ENCODE measurements at regions not wholly inside any gene's neighbourhood (a gene's known extent, or its start where the extent isn't known, plus 50 kb on each side); places are given as distances from the start of the nearest gene placed in this dataset.

- TF ChIP-seq POLR2A (IDR thresholded peaks at IDR 0.05; ENCODE audit: low read length) (no peak), CTCF (IDR thresholded peaks at IDR 0.05) (no peak), TP53 (CRISPR knock-in tag; IDR thresholded peaks at IDR 0.05) (no peak), MAFK (IDR thresholded peaks at IDR 0.05; ENCODE audit: partially characterized antibody) (no peak), EP300 (IDR thresholded peaks at IDR 0.05) (no peak)
- TF ChIP-seq, protein P1, sequence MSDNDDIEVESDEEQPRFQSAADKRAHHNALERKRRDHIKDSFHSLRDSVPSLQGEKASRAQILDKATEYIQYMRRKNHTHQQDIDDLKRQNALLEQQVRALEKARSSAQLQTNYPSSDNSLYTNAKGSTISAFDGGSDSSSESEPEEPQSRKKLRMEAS (IDR thresholded peaks at IDR 0.05): no peak
Observed at GRCh38 chr18:28494151-28494550, 317.2 kb upstream of the CDH2 start.
